B cell (primary cell): ENCODE measurements at regions not wholly inside any gene's neighbourhood (a gene's known extent, or its start where the extent isn't known, plus 50 kb on each side); places are given as distances from the start of the nearest gene placed in this dataset.

ENCODE experiments used
- CTCF ChIP-seq: fragments of 200-600 bp; IDR thresholded peaks from one replicate; pipeline ENCODE4 v1.8.0; 2022; ENCODE audit warnings: antibody characterized with exemption, mild to moderate bottlenecking
- EZH2 ChIP-seq: IDR thresholded peaks from 2 replicates; pipeline ENCODE4 v1.6.1; 2012; ENCODE audit warnings: borderline replicate concordance, low read depth, mild to moderate bottlenecking, moderate library complexity, low read length; ENCODE audit not compliant: insufficient read depth, poor library complexity, severe bottlenecking

- TF ChIP-seq CTCF (no peak), EZH2 (no peak)
Observed at GRCh38 chr6:9783567-9783966, 631.3 kb downstream of the TFAP2A start.
